GM12874 (cell line): ENCODE measurements at regions not wholly inside any gene's neighbourhood (a gene's known extent, or its start where the extent isn't known, plus 50 kb on each side); places are given as distances from the start of the nearest gene placed in this dataset.

Experiments used
- TF ChIP-seq, protein P1 (sequence below): IDR thresholded peaks from 2 replicates; pipeline ENCODE4 v1.5.1; 2011; ENCODE audit warnings: low read depth, mild to moderate bottlenecking, control low read depth, low read length, moderate library complexity; ENCODE audit not compliant: insufficient read depth

DNA sequence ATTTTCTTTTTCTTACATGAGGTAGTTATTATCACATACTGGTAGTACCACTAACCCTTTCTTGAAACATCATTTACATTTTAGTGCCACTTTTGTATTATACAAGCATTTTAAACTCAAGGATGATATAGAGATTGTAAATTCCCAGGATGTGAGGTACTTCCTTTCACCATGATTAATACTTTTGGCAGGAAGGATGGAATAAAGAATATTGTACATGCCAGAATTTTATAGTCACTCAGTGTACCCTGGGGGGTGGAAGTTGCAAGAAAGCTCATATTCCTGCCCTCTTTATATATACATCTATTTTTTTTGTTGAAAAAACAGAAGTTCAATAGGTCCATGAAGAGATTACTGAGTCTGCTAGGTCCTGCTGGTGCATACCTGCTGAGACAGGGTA is 141.0 kb upstream of the PLSCR5 start:
- TF ChIP-seq, protein P1, sequence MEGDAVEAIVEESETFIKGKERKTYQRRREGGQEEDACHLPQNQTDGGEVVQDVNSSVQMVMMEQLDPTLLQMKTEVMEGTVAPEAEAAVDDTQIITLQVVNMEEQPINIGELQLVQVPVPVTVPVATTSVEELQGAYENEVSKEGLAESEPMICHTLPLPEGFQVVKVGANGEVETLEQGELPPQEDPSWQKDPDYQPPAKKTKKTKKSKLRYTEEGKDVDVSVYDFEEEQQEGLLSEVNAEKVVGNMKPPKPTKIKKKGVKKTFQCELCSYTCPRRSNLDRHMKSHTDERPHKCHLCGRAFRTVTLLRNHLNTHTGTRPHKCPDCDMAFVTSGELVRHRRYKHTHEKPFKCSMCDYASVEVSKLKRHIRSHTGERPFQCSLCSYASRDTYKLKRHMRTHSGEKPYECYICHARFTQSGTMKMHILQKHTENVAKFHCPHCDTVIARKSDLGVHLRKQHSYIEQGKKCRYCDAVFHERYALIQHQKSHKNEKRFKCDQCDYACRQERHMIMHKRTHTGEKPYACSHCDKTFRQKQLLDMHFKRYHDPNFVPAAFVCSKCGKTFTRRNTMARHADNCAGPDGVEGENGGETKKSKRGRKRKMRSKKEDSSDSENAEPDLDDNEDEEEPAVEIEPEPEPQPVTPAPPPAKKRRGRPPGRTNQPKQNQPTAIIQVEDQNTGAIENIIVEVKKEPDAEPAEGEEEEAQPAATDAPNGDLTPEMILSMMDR: no peak

DNA sequence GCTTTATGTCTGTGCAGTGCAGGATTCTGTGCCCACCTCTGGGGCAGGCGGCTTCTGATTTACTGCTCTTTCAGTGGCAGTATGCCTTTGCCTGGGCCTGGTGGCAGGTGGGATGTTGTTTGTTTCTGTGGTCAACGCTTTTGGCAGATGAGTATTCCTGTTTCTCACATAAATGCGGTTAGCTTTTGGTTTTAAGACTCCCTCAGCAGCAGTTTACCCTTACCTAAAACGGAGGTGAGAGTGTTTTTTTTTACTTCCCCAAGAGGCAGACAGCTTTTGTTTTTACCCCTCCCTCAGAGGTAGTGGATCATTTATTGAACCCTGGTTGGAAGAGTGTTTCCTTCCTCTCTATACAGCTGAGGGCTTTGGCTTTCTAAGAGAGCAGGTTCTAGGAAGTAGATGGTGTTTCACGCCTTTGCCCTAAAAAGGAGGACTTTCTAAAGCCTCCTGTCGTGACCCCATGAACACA is 134.1 kb upstream of the PLSCR5 start:
- TF ChIP-seq, protein P1: no peak

DNA sequence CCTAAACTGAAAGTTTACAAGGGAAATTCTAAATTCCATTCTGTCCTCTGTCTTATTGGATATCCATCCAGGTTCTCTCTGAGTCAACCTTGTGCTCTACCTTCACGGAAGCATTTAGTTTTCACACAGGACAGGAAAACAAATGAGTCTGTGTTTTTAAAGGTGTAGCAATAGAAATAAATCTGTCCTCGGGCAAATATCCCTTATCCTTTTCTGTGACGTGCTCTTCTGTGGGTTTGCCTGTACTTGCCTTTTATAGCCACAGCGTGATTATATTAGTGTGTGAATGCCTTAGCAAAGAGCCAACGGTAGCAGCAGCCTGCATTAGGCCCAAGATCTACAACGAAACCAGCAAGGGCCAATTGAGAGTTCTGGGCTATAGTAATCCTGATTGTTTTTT is 127.2 kb upstream of the PLSCR5 start:
- TF ChIP-seq, protein P1: no peak

DNA sequence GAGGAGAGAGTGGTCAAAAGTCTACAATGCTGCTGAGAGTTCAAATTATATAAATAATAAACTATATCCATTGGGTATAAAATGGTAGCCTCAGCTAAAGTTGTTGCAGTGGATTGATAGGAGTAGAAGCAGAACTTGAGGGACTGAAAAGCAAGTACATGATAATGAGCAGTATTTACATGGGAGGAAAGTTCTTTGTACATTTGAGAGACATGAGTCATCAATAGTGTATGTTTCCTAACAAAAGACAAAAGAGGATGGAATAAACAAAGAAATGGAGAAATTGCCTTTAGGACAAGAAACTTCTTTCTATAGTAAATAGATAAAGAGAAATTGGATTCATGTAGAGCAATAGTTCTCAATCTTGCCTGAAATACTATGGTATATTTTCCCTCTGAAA is 110.0 kb upstream of the PLSCR5 start:
- TF ChIP-seq, protein P1: no peak

DNA sequence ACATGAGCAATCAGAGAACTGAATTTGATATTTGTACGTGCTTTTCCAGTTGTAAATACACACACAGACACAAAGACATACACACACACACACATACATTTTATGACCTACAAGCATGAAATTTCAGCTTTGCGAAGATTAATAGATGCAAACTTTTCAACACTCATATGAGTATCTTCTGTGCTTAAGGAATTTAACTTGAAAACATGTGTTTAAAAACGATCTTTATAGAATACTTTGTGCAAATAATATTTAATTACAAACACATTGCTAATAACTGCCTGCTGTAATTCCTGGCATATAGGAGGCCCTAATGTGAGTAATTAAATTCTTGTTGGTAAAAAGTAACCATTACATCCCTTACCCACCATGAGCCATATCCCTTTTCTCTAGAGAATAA is 107.7 kb upstream of the PLSCR5 start:
- TF ChIP-seq, protein P1: no peak

DNA sequence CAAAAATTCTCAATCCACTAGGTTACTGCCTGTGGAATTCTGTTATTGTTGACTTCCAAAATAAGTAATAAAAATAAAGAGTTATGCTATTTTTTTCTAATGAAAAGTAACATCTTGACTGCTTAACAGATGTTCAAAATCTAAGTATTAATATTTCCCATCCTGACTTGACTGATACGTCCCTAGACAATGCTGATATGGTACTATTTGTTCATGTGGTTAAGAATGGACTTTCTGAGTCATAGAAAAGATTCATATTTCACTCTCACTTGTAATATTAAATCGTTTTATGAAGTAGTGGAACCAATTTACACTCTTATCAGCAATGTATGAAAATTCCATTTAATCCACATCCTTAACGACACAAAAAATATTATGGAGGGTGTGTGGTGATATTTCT is 104.8 kb upstream of the PLSCR5 start:
- TF ChIP-seq, protein P1: no peak

DNA sequence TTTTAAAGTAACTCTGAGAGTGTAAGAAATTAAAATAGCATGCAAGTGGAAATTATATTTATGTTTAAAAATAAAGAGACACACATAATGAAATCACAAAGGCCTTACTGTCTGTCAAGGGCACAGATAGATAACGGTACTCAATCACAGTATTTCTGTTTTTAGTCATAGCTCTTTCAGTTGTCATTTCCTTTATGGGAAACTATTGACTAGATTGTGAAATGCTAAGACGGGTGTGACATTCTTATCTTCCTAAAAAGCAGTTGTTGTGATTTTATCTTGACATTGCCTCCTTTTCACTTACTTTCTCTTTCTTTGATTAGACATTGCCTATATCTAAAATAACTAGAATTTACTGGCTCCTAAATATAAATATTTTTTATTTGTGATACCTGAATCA is 100.1 kb upstream of the PLSCR5 start:
- TF ChIP-seq, protein P1: no peak

DNA sequence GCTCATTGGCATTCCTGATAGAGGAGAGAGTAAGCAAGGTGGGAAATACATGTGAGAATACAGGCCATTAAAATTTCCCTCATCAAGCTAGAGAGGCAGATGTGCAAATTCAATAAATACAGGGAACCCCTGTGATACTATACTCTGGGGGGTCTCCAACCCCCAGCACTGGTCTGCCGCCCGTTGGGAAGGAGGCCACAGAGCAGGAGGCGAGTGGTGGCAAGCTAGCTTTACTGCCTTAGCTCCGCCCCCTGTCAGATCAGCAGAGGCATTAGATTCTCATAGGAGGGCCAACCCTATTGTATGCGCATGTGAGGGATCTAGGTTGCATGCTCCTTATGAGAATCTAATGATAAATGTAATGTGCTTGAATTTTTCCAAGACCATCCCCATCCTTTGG is 97.1 kb upstream of the PLSCR5 start:
- TF ChIP-seq, protein P1: no peak
